Lower leg skin (tissue), 3 donors: ENCODE measurements at regions not wholly inside any gene's neighbourhood (a gene's known extent, or its start where the extent isn't known, plus 50 kb on each side); places are given as distances from the start of the nearest gene placed in this dataset.

Experiments used
- POLR2A ChIP-seq, 2 donors: fragments of 450-650 bp; IDR thresholded peaks; one replicate each; pipeline ENCODE4 v1.6.1; 2016 to 2017; ENCODE audit warnings: antibody characterized with exemption in 2 of 2, mild to moderate bottlenecking in 1 of 2, moderate library complexity in 1 of 2
- TF ChIP-seq, protein P1 (sequence below), 3 donors: fragments of 450-650 bp; IDR thresholded peaks; one replicate each; pipeline ENCODE4 v1.5.1; 2016; ENCODE audit warnings: antibody characterized with exemption in 3 of 3, mild to moderate bottlenecking in 3 of 3, moderate library complexity in 2 of 3

DNA sequence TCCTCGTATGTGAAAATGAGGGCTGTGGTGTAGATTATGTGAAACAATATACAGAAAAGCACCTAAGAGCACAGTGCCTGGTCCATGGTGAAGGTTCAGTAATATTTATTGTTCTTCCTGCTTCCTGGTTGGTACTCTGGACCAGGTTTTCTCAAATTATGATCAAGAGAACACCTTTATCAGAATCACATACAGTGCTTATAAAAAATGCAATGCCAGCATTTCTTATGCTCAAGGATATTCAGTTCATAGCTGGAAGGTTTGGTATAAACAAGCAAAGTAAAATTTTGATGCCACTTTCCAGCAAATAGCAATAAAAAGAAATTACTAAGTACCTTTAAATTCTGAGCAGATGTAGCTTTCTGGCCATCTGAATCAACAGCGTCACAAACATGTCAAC lies 1412.4 kb downstream of the RPA4 start:
- TF ChIP-seq, protein P1, sequence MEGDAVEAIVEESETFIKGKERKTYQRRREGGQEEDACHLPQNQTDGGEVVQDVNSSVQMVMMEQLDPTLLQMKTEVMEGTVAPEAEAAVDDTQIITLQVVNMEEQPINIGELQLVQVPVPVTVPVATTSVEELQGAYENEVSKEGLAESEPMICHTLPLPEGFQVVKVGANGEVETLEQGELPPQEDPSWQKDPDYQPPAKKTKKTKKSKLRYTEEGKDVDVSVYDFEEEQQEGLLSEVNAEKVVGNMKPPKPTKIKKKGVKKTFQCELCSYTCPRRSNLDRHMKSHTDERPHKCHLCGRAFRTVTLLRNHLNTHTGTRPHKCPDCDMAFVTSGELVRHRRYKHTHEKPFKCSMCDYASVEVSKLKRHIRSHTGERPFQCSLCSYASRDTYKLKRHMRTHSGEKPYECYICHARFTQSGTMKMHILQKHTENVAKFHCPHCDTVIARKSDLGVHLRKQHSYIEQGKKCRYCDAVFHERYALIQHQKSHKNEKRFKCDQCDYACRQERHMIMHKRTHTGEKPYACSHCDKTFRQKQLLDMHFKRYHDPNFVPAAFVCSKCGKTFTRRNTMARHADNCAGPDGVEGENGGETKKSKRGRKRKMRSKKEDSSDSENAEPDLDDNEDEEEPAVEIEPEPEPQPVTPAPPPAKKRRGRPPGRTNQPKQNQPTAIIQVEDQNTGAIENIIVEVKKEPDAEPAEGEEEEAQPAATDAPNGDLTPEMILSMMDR (IDR thresholded peaks at IDR 0.05), result no peak
- no peak for TF ChIP-seq POLR2A (IDR thresholded peaks at IDR 0.05)
